ENCODE measurements at regions not wholly inside any gene's neighbourhood (a gene's known extent, or its start where the extent isn't known, plus 50 kb on each side); places are given as distances from the start of the nearest gene placed in this dataset.
A peak's percentile ranks its signal among the peaks of the same experiment; 100 is the strongest.

DNA sequence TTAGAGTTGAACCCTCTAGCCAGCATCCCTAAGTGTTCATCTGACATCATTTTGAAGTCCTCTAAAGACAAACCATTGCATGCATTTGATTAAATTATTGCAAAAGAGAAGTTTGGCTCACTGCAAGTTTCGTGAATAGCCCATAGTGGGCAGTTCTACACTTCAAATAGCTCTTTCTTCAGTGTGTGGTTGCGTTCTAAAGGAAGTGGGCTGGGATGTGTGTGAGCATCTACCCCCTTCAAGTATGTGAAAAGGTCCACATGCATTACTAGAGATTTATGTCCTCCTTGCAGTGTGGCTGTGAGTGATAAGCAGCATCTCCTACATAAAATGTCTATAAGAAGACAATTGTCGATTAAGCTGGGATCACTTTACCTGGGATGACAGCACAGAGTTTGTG is 54.6 kb downstream of the SST start:
- Histone ChIP-seq H3K27me3 (ENCODE audit: control insufficient read depth, insufficient read depth, low read length) (no peaks in the 10 kb centered on the region), H4K20me1 (ENCODE audit: control insufficient read depth, extremely low read depth, insufficient read depth, low read length) (no peaks in the 10 kb centered on the region), H3K36me3 (ENCODE audit: control insufficient read depth, insufficient read depth, low read length) (no peaks in the 10 kb centered on the region), H3K79me2 (ENCODE audit: control insufficient read depth, insufficient read depth, low read length) (no peaks in the 10 kb centered on the region), H3K27ac (ENCODE audit: insufficient read depth, low read length) (no peak overlapping the region), H3K4me2 (ENCODE audit: extremely low read depth, insufficient read depth, low read length) (no peak overlapping the region), H3K9ac (ENCODE audit: insufficient read depth, low read length) (no peak overlapping the region), H3K4me3 (replicated peaks in 1 of 4; ENCODE audit: control extremely low read depth in 1 of 4, insufficient read depth in 1 of 4, low read depth in 3 of 4, low read length in 4 of 4) (no peak overlapping the region), H2AFZ (ENCODE audit: low read length) (no peak overlapping the region), H3K4me1 (ENCODE audit: control insufficient read depth, extremely low read depth, insufficient read depth, low read length) (no peaks in the 10 kb centered on the region), H3K9me3 (ENCODE audit: control insufficient read depth, insufficient read depth, low read depth, low read length) (no peaks in the 10 kb centered on the region)
- TF ChIP-seq, protein P1, sequence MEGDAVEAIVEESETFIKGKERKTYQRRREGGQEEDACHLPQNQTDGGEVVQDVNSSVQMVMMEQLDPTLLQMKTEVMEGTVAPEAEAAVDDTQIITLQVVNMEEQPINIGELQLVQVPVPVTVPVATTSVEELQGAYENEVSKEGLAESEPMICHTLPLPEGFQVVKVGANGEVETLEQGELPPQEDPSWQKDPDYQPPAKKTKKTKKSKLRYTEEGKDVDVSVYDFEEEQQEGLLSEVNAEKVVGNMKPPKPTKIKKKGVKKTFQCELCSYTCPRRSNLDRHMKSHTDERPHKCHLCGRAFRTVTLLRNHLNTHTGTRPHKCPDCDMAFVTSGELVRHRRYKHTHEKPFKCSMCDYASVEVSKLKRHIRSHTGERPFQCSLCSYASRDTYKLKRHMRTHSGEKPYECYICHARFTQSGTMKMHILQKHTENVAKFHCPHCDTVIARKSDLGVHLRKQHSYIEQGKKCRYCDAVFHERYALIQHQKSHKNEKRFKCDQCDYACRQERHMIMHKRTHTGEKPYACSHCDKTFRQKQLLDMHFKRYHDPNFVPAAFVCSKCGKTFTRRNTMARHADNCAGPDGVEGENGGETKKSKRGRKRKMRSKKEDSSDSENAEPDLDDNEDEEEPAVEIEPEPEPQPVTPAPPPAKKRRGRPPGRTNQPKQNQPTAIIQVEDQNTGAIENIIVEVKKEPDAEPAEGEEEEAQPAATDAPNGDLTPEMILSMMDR (conservative IDR thresholded peaks at IDR 0.05 in 1 of 2, IDR thresholded peaks at IDR 0.05 in 1 of 2; ENCODE audit: low read depth in 1 of 2, low read length in 2 of 2) = no peak
- TF ChIP-seq EZH2 (IDR thresholded peaks at IDR 0.05; ENCODE audit: low read length, missing control alignments) = no peak
- no peak for DNase-seq (ENCODE audit: low read depth in 2 of 2)

DNA sequence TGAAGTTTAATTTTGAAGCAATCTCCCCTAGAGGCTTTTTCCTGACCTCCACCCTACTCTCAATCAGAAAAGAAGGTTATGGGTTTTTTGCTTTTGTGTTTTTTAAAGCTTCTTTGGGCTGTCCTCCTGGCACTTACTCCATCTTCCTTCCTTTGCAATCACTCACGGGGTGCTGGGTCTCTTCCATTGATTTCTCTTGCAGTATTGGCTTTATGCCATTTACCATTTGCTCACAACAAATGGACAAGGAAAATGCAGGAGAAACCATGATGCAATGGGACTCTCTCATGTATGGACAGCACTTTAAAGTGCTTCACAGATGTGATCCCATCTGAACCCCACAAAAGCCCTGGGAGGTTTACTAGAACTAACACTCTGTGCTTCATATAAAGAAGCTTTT is 57.5 kb downstream of the SST start:
- no peak overlapping the region for H3K4me3 ChIP-seq (replicated peaks in 1 of 4; ENCODE audit: control extremely low read depth in 1 of 4, insufficient read depth in 1 of 4, low read depth in 3 of 4, low read length in 4 of 4)
- H3K9ac ChIP-seq (ENCODE audit: insufficient read depth, low read length) = no peak overlapping the region
- H3K9me3 ChIP-seq (ENCODE audit: control insufficient read depth, insufficient read depth, low read depth, low read length) = no peaks in the 10 kb centered on the region
- H2AFZ ChIP-seq (ENCODE audit: low read length) = no peak overlapping the region
- H4K20me1 ChIP-seq (ENCODE audit: control insufficient read depth, extremely low read depth, insufficient read depth, low read length) = no peaks in the 10 kb centered on the region
- no peaks in the 10 kb centered on the region for H3K4me1 ChIP-seq (ENCODE audit: control insufficient read depth, extremely low read depth, insufficient read depth, low read length)
- no peak overlapping the region for H3K4me2 ChIP-seq (ENCODE audit: extremely low read depth, insufficient read depth, low read length)
- no peaks in the 10 kb centered on the region for H3K27me3 ChIP-seq (ENCODE audit: control insufficient read depth, insufficient read depth, low read length)
- H3K27ac ChIP-seq (ENCODE audit: insufficient read depth, low read length) = no peak overlapping the region
- no peaks in the 10 kb centered on the region for H3K79me2 ChIP-seq (ENCODE audit: control insufficient read depth, insufficient read depth, low read length)
- no peaks in the 10 kb centered on the region for H3K36me3 ChIP-seq (ENCODE audit: control insufficient read depth, insufficient read depth, low read length)
- no peak for DNase-seq (ENCODE audit: low read depth in 2 of 2)
- TF ChIP-seq EZH2 (IDR thresholded peaks at IDR 0.05; ENCODE audit: low read length, missing control alignments) = no peak
- TF ChIP-seq, protein P1 (conservative IDR thresholded peaks at IDR 0.05 in 1 of 2, IDR thresholded peaks at IDR 0.05 in 1 of 2; ENCODE audit: low read depth in 1 of 2, low read length in 2 of 2) = no peak

DNA sequence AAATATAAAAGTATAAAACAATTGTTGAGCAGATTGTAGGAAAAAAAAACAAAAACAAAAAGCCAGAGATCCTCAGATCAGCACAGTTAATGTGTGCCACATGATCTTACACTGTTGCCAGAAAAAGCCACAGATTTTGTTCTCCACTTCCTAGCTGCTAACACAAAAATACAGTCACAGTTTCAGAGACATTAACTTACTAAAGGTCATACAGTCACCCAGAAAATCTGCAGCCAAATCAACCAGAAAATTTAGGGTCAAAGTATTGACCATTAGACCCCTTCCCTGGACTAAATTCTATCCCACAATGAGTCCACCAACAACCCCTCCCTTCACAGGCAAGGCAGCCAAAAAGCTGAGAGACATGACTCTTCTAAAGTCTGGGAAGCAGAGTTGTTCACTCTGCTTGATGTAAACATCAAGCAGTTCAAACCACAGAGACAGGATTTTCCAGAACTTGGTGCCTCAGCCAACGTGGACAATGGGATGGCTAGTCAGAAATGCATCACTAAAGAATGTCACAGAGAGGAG is 59.1 kb downstream of the SST start:
- Histone ChIP-seq H3K9ac (ENCODE audit: insufficient read depth, low read length) (no peak overlapping the region), H3K27ac (ENCODE audit: insufficient read depth, low read length) (no peak overlapping the region), H3K4me3 (replicated peaks in 1 of 4; ENCODE audit: control extremely low read depth in 1 of 4, insufficient read depth in 1 of 4, low read depth in 3 of 4, low read length in 4 of 4) (no peak overlapping the region), H3K36me3 (ENCODE audit: control insufficient read depth, insufficient read depth, low read length) (no peaks in the 10 kb centered on the region), H3K79me2 (ENCODE audit: control insufficient read depth, insufficient read depth, low read length) (no peaks in the 10 kb centered on the region), H3K27me3 (ENCODE audit: control insufficient read depth, insufficient read depth, low read length) (no peaks in the 10 kb centered on the region), H3K4me1 (ENCODE audit: control insufficient read depth, extremely low read depth, insufficient read depth, low read length) (no peaks in the 10 kb centered on the region), H2AFZ (ENCODE audit: low read length) (no peak overlapping the region), H3K4me2 (ENCODE audit: extremely low read depth, insufficient read depth, low read length) (no peak overlapping the region), H4K20me1 (ENCODE audit: control insufficient read depth, extremely low read depth, insufficient read depth, low read length) (no peaks in the 10 kb centered on the region), H3K9me3 (ENCODE audit: control insufficient read depth, insufficient read depth, low read depth, low read length) (no peaks in the 10 kb centered on the region)
- peak in 1 of 2 donors; percentile 43 for DNase-seq (ENCODE audit: low read depth in 2 of 2)
- TF ChIP-seq, protein P1 (conservative IDR thresholded peaks at IDR 0.05 in 1 of 2, IDR thresholded peaks at IDR 0.05 in 1 of 2; ENCODE audit: low read depth in 1 of 2, low read length in 2 of 2) = no peak
- no peak for TF ChIP-seq EZH2 (IDR thresholded peaks at IDR 0.05; ENCODE audit: low read length, missing control alignments)
